Heart left ventricle (tissue), 16 donors: ENCODE measurements at regions not wholly inside any gene's neighbourhood (a gene's known extent, or its start where the extent isn't known, plus 50 kb on each side); places are given as distances from the start of the nearest gene placed in this dataset.

Experiments used
- ATAC-seq, 4 donors: fragments of 200-7000 bp; cut with Tn5 transposase; one replicate each; pipeline ENCODE4 v1.9.1; 2020 to 2022; ENCODE audit warnings: moderate library complexity in 4 of 4, mild to moderate bottlenecking in 3 of 4, moderate number of reproducible peaks in 1 of 4
- DNase-seq, 5 donors: peaks; one replicate each; pipeline ENCODE4 v3.0.0-alpha.2; 2020
- H3K27ac ChIP-seq, 12 donors: fragments of 200-600 bp; sonication (generic) in 4 of 12; one replicate each; pipeline versions ENCODE4 v1.5.0 to v1.8.0; 2016 to 2022; ENCODE audit warnings: mild to moderate bottlenecking in 2 of 12
- H3K27me3 ChIP-seq, 9 donors: fragments of 200-600 bp; sonication (generic) in 2 of 9; one replicate each; pipeline versions ENCODE4 v1.5.1 to v1.8.0; 2016 to 2022; ENCODE audit warnings: mild to moderate bottlenecking in 3 of 9
- H3K36me3 ChIP-seq, 9 donors: fragments of 200-600 bp; sonication (generic) in 2 of 9; one replicate each; pipeline versions ENCODE4 v1.5.0 to v1.8.0; 2018 to 2022; ENCODE audit warnings: mild to moderate bottlenecking in 2 of 9
- H3K4me1 ChIP-seq, 12 donors: fragments of 200-600 bp; sonication (generic) in 4 of 12; one replicate each; pipeline versions ENCODE4 v1.5.0 to v1.8.0; 2016 to 2022; ENCODE audit warnings: mild to moderate bottlenecking in 3 of 12
- H3K4me3 ChIP-seq, 12 donors: fragments of 200-600 bp; sonication (generic) in 4 of 12; one replicate each; pipeline versions ENCODE4 v1.5.0 to v1.8.0; 2017 to 2022; ENCODE audit warnings: mild to moderate bottlenecking in 9 of 12, moderate library complexity in 4 of 12
- H3K9me3 ChIP-seq, 12 donors: fragments of 200-600 bp; sonication (generic) in 4 of 12; one replicate each; pipeline versions ENCODE4 v1.5.0 to v1.8.0; 2016 to 2022; ENCODE audit warnings: mild to moderate bottlenecking in 1 of 12
- POLR2A ChIP-seq, 2 donors: fragments of 450-650 bp; IDR thresholded peaks; one replicate each; pipeline ENCODE4 v1.6.1; 2017; ENCODE audit warnings: antibody characterized with exemption in 2 of 2, mild to moderate bottlenecking in 2 of 2, moderate library complexity in 2 of 2
- WGBS, 4 donors: extraction: QIAGEN DNeasy Blood & Tissue Kit in 2 of 4; methylation state at CpG; one replicate each; pipeline versions ENCODE4 v1.1.5 to v1.1.7; 2013 to 2018; 5-methylcytosine and 5-hydroxymethylcytosine counted together
- intact Hi-C, 10 donors: fragments of 100-400 bp; cut with DNase I; formaldehyde crosslinking; loops; one replicate each; pipeline versions ENCODE4 v1.11.1 to v1.14.2; 2022
- TF ChIP-seq, protein P1 (sequence below), 12 donors: fragments of 200-600 bp; sonication (generic) in 4 of 12; IDR thresholded peaks; one replicate each; pipeline versions ENCODE4 v1.5.0 to v1.8.0; 2018 to 2022; ENCODE audit warnings: antibody characterized with exemption in 12 of 12, mild to moderate bottlenecking in 5 of 12
- donor health status: ischemic (EF 13 %, LVEDD 7.1; RV severe dilation, severe dysfunction).
- donor health status: healthy with polysubstance abuse.
- donor health status: DM: no; HTN: yes; CAD: no.
- donor health status: DM: no; HTN: no; CAD: no.
- donor health status: ischemic (EF 25% LVEDD 6.9; RV normal size, moderate dysfunction).
- donor health status: ischemic (EF 25% LVEDD 5.7; RV mildly dilated, moderate dysfunction).
- donor health status: healthy.
- donor health status: DM: yes; HTN: yes; CAD: no.
- donor health status: ischemic (EF 35%, LVEDD 5.7; RV mildly dilated, moderate dysfunction).
- donor health status: nonischemic (EF 11% LVEDD 7.7; RV severe dilation, severe dysfunction).
- donor health status: DM: yes; HTN: yes; CAD: no.
- donor health status: PGD.
- donor health status: ischemic (EF 29% LVEDD 5.4; RV normal size, mild dysfunction).
- donor health status: nonischemic (EF 23%, LVEDD 6.1; RV moderate dilation, normal function).

DNA sequence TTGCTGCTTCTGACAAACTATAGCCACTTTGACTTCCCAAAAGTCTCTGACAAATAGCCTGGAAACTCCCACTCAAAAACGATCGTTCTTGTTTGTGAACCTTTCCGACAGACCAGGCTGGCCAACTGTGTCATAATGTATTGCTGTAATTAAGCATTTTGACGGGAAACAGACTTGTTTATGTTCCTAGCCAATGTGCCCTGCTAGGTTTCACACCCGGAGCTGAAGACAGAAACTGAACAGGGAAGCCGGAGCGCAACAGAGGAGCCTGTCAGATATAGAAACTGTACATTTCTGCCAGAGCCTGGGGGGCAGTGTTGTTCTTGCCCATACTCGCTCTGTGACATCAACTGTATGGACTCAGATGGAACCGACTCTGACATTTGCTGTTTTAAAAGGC, 55.3 kb upstream of the C7orf33 start:
- ATAC-seq (peak in 1 of 4 donors; percentile 16), DNase-seq (no peak)
- intact Hi-C loops = no loop called here
- Histone ChIP-seq H3K36me3 (no peaks in the 10 kb centered on the region), H3K27me3 (no peaks in the 10 kb centered on the region), H3K4me1 (peaks cover 0 to 8% (median 0%) of the 10 kb centered on the region in 12 donors), H3K9me3 (peaks cover 0 to 3% (median 0%) of the 10 kb centered on the region in 12 donors), H3K27ac (peak overlapping the region in 1 of 12 donors; percentile 5), H3K4me3 (peak overlapping the region in 1 of 12 donors; percentile 2)
- 6 to 14% (median 13%) methylated on average over 9 of the region's 9 CpGs for WGBS, 4 donors
- TF ChIP-seq POLR2A (IDR thresholded peaks at IDR 0.05) = no peak
- TF ChIP-seq, protein P1, sequence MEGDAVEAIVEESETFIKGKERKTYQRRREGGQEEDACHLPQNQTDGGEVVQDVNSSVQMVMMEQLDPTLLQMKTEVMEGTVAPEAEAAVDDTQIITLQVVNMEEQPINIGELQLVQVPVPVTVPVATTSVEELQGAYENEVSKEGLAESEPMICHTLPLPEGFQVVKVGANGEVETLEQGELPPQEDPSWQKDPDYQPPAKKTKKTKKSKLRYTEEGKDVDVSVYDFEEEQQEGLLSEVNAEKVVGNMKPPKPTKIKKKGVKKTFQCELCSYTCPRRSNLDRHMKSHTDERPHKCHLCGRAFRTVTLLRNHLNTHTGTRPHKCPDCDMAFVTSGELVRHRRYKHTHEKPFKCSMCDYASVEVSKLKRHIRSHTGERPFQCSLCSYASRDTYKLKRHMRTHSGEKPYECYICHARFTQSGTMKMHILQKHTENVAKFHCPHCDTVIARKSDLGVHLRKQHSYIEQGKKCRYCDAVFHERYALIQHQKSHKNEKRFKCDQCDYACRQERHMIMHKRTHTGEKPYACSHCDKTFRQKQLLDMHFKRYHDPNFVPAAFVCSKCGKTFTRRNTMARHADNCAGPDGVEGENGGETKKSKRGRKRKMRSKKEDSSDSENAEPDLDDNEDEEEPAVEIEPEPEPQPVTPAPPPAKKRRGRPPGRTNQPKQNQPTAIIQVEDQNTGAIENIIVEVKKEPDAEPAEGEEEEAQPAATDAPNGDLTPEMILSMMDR (IDR thresholded peaks at IDR 0.05) = no peak

DNA sequence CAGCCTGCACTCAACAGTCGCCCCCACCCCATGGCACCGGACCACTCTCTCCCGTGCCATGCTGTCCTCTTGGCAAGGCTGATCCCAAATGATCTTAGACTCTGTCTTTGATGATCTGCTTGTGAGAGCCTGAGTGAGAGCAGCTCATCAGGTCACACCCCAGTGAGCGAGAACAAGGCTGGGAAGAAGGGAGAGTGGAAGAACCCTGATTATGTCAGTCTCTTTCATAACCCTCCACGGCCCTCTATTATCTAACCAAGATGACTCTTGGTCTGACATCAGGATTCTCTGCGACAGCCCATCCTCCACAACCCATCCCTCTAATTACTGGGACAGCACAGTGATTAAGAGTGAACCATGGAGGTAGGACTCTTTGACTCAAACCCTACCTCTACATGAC, 53.1 kb upstream of the C7orf33 start:
- Histone ChIP-seq H3K27ac (no peak overlapping the region), H3K9me3 (peaks cover 0 to 3% (median 0%) of the 10 kb centered on the region in 12 donors), H3K4me1 (peaks cover 0 to 8% (median 0%) of the 10 kb centered on the region in 12 donors), H3K36me3 (no peaks in the 10 kb centered on the region), H3K4me3 (no peak overlapping the region), H3K27me3 (no peaks in the 10 kb centered on the region)
- no peak for DNase-seq
- 85 to 88% (median 86%) methylated on average over 6 of the region's 6 CpGs for WGBS, 4 donors
- no peak for TF ChIP-seq POLR2A (IDR thresholded peaks at IDR 0.05)
- TF ChIP-seq, protein P1 (IDR thresholded peaks at IDR 0.05) = no peak
- intact Hi-C loops = no loop called here
- no peak for ATAC-seq

- H3K36me3 ChIP-seq = no peaks in the 10 kb centered on the region
- peak in 3 of 4 donors; percentile 77 to 89 (median 85) for ATAC-seq
- intact Hi-C loops = no loop called here
- TF ChIP-seq POLR2A (IDR thresholded peaks at IDR 0.05) = no peak
- TF ChIP-seq, protein P1 (IDR thresholded peaks at IDR 0.05) = no peak
- H3K27ac ChIP-seq = peak overlapping the region in 2 of 12 donors; percentile 4 to 42
- H3K4me3 ChIP-seq = no peak overlapping the region
- H3K9me3 ChIP-seq = no peaks in the 10 kb centered on the region
- WGBS, 4 donors = 63 to 70% (median 66%) methylated on average over 10 to 11 of the region's 11 CpGs
- H3K4me1 ChIP-seq = peaks cover 0 to 5% (median 0%) of the 10 kb centered on the region in 12 donors
- H3K27me3 ChIP-seq = no peaks in the 10 kb centered on the region
- DNase-seq = peak; percentile 44 to 69 (median 56)
Observed at GRCh38 chr7:148540041-148540738, 50.4 kb upstream of the C7orf33 start.
